Panc1 (cell line): ENCODE measurements at regions not wholly inside any gene's neighbourhood (a gene's known extent, or its start where the extent isn't known, plus 50 kb on each side); places are given as distances from the start of the nearest gene placed in this dataset.

ENCODE experiments used
- ATAC-seq: fragments of 200-7000 bp; cut with Tn5 transposase; 2 replicates; pipeline ENCODE4 v1.9.1; 2020; ENCODE audit warnings: mild to moderate bottlenecking, moderate library complexity
- BruUV-seq: library from RNA; stranded (reverse); fragments of 400-500 nt; replicated peaks from 2 replicates; lab custom pipeline; 2021; lab: Mats Ljungman, UMichigan
- CTCF ChIA-PET: fragments of 300-600 bp; sonication (Branson Sonifier 250); formaldehyde crosslinking; loops from one replicate; lab custom pipeline; 2022; ENCODE audit warnings: antibody characterized with exemption; lab: Charles Lee
- POLR2A ChIA-PET: fragments of 300-600 bp; sonication (Branson Sonifier 250); formaldehyde crosslinking; loops from one replicate; lab custom pipeline; 2022; ENCODE audit warnings: antibody characterized with exemption; lab: Charles Lee
- DNase-seq: peaks from one replicate; pipeline ENCODE4 v3.0.0-alpha.2; 2010; ENCODE audit warnings: low read depth, low spot score
- H3K27ac ChIP-seq: 2 replicates; pipeline ENCODE4 v1.5.1; 2011; ENCODE audit warnings: mild to moderate bottlenecking, low read length, inconsistent platforms
- H3K27me3 ChIP-seq: fragments of 200-500 bp; sonication (Bioruptor generic); 2 replicates; pipeline ENCODE4 v1.6.0; 2014; ENCODE audit warnings: low read length, inconsistent platforms; ENCODE audit not compliant: control insufficient read depth, insufficient read depth
- H3K36me3 ChIP-seq: fragments of 200-500 bp; sonication (Bioruptor generic); 2 replicates; pipeline ENCODE4 v1.5.1; 2014; ENCODE audit warnings: inconsistent platforms, mild to moderate bottlenecking, low read length, moderate library complexity; ENCODE audit not compliant: control insufficient read depth, insufficient read depth
- H3K4me1 ChIP-seq: 2 replicates; pipeline ENCODE4 v1.5.1; 2011; ENCODE audit warnings: inconsistent platforms, mild to moderate bottlenecking, low read length, moderate library complexity; ENCODE audit not compliant: control insufficient read depth, insufficient read depth
- H3K4me3 ChIP-seq, 2 experiments: 2 replicates each; pipeline ENCODE4 v1.5.1; 2011 to 2012; ENCODE audit warnings: low read depth in 2 of 2, low read length in 2 of 2, mild to moderate bottlenecking in 2 of 2, inconsistent platforms in 1 of 2, moderate library complexity in 1 of 2
- H3K9me3 ChIP-seq: fragments of 200-500 bp; sonication (Bioruptor generic); 2 replicates; pipeline ENCODE4 v1.5.1; 2014; ENCODE audit warnings: low read depth, mild to moderate bottlenecking, inconsistent platforms, low read length, moderate library complexity; ENCODE audit not compliant: control insufficient read depth, insufficient read depth
- POLR2AphosphoS5 ChIP-seq: IDR thresholded peaks from 2 replicates; pipeline ENCODE4 v1.6.1; 2012; ENCODE audit warnings: mild to moderate bottlenecking, low read depth, low read length, moderate library complexity
- SIN3A ChIP-seq: IDR thresholded peaks from 2 replicates; pipeline ENCODE4 v1.6.1; 2012; ENCODE audit warnings: low read depth, mild to moderate bottlenecking, low read length, moderate library complexity, borderline replicate concordance; ENCODE audit not compliant: insufficient read depth
- TCF7L2 ChIP-seq: IDR thresholded peaks from 2 replicates; pipeline ENCODE4 v1.6.1; 2011; ENCODE audit warnings: mild to moderate bottlenecking, low read depth, low read length, inconsistent platforms
- in situ Hi-C: cut with HindIII; loops from 2 replicates; pipeline ENCODE4 v1.10.0; 2016; ENCODE audit warnings: low sequenced_read_pairs, low pct_unique_long_range_greater_than_20kb
- intact Hi-C: fragments of 100-400 bp; cut with micrococcal nuclease; formaldehyde crosslinking; loops from one replicate; pipeline ENCODE4 v1.10.0; 2022; ENCODE audit not compliant: unreplicated experiment
- TF ChIP-seq, protein P1 (sequence below): fragments of 450-650 bp; IDR thresholded peaks from 2 replicates; pipeline ENCODE4 v1.5.1; 2017; ENCODE audit warnings: mild to moderate bottlenecking
- TF ChIP-seq, protein P2 (sequence below), 2 experiments: IDR thresholded peaks; 2 replicates each; pipeline ENCODE4 v1.6.1; 2011 to 2012; ENCODE audit warnings: low read depth in 2 of 2, control low read depth in 1 of 2, low read length in 1 of 2, mild to moderate bottlenecking in 1 of 2, moderate library complexity in 1 of 2; ENCODE audit not compliant: insufficient read depth in 1 of 2

DNA sequence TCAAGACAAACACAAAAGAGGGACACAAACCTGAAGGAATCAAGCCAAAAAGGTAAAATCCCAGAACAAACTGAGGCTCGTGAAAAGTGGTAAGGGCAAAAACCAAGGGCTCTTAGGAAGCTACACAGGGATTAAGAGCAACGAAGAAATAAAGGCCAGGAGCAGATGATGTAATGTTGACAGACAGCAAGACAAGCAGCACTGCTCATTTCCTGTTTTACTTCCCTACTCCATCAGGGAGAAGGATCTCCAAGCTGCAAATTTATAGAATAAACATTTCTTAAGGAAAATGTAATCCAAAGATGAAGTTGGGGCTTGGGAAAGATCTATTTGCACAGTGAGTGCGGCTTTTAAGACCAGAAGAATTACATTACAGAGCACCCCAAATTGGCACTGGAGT lies 182.3 kb upstream of the MAP1B start:
- ATAC-seq (no peak), DNase-seq (peak; percentile 28)
- intact Hi-C loops: no loop called here
- ChIA-PET POLR2A (no interaction called here), CTCF (no interaction called here)
- peaks cover 3% of the 10 kb centered on the region; the same call in 1 of the 2 replicates for H3K9me3 ChIP-seq
- no peaks in the 10 kb centered on the region for H3K36me3 ChIP-seq
- no peaks in the 10 kb centered on the region for H3K4me1 ChIP-seq
- in situ Hi-C loops: no loop called here
- no TSS peak for BruUV-seq
- H3K27ac ChIP-seq: no peak overlapping the region
- TF ChIP-seq POLR2AphosphoS5: no peak
- peaks cover 7% of the 10 kb centered on the region; the same call in 1 of the 2 replicates for H3K27me3 ChIP-seq
- no peak overlapping the region for H3K4me3 ChIP-seq

DNA sequence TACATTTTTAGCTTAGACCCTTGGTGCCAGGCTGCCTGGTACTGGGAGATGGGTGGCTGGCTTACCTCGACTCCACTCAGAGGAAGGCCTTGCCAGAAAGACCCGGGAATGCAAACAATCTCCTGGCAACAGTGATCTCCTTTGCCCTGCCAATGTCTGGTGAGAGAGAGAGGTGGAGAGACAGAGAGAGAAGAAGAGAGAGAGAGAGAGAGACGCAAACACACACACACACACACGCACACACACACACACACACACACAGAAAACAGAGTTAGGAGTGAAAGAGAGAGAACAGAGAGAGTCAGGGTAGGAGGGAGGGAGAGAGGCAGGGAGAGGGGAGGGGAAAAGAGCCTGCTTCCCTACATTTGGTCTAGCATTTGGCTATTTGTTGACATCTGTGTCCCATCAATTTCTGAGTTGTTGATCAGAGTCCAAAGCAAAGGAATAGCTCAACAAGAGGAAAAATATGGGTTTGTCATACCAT lies 181.6 kb upstream of the MAP1B start:
- no peak for DNase-seq
- no peak for ATAC-seq
- Histone ChIP-seq H3K36me3 (no peaks in the 10 kb centered on the region), H3K27me3 (peaks cover 7% of the 10 kb centered on the region; the same call in 1 of the 2 replicates), H3K4me1 (no peaks in the 10 kb centered on the region), H3K4me3 (no peak overlapping the region), H3K27ac (no peak overlapping the region), H3K9me3 (peaks cover 3% of the 10 kb centered on the region; the same call in 1 of the 2 replicates)
- ChIA-PET CTCF (no interaction called here), POLR2A (no interaction called here)
- intact Hi-C loops (no loop called here), in situ Hi-C loops (no loop called here)
- TF ChIP-seq TCF7L2: no peak
- TF ChIP-seq, protein P1, sequence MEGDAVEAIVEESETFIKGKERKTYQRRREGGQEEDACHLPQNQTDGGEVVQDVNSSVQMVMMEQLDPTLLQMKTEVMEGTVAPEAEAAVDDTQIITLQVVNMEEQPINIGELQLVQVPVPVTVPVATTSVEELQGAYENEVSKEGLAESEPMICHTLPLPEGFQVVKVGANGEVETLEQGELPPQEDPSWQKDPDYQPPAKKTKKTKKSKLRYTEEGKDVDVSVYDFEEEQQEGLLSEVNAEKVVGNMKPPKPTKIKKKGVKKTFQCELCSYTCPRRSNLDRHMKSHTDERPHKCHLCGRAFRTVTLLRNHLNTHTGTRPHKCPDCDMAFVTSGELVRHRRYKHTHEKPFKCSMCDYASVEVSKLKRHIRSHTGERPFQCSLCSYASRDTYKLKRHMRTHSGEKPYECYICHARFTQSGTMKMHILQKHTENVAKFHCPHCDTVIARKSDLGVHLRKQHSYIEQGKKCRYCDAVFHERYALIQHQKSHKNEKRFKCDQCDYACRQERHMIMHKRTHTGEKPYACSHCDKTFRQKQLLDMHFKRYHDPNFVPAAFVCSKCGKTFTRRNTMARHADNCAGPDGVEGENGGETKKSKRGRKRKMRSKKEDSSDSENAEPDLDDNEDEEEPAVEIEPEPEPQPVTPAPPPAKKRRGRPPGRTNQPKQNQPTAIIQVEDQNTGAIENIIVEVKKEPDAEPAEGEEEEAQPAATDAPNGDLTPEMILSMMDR: no peak
- TF ChIP-seq, protein P2, sequence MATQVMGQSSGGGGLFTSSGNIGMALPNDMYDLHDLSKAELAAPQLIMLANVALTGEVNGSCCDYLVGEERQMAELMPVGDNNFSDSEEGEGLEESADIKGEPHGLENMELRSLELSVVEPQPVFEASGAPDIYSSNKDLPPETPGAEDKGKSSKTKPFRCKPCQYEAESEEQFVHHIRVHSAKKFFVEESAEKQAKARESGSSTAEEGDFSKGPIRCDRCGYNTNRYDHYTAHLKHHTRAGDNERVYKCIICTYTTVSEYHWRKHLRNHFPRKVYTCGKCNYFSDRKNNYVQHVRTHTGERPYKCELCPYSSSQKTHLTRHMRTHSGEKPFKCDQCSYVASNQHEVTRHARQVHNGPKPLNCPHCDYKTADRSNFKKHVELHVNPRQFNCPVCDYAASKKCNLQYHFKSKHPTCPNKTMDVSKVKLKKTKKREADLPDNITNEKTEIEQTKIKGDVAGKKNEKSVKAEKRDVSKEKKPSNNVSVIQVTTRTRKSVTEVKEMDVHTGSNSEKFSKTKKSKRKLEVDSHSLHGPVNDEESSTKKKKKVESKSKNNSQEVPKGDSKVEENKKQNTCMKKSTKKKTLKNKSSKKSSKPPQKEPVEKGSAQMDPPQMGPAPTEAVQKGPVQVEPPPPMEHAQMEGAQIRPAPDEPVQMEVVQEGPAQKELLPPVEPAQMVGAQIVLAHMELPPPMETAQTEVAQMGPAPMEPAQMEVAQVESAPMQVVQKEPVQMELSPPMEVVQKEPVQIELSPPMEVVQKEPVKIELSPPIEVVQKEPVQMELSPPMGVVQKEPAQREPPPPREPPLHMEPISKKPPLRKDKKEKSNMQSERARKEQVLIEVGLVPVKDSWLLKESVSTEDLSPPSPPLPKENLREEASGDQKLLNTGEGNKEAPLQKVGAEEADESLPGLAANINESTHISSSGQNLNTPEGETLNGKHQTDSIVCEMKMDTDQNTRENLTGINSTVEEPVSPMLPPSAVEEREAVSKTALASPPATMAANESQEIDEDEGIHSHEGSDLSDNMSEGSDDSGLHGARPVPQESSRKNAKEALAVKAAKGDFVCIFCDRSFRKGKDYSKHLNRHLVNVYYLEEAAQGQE (IDR thresholded peaks at IDR 0.05; ENCODE audit: insufficient read depth in 1 of 2, low read depth in 2 of 2, low read length in 1 of 2): no peak
- no TSS peak for BruUV-seq

DNA sequence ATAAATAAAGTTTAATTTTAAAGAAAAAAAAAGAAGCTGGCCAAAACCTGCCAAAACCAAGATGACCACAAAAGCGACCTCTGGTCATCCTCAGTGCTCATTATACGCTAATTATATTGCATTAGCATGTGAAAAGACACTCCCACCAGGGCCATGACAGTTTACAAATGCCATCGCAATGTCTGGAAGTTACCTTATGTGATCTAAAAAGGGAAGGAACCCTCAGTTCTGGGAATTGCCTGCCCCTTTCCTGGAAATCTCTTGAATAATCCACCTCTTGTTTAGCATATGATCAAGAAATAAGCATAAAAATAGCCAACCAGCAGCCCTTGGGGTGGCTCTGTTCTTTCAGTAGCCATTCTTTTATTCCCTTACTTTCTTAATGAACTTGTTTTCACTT lies 178.3 kb upstream of the MAP1B start:
- POLR2A ChIA-PET: no interaction called here
- no TSS peak for BruUV-seq

More for the DNA sequence above, 178.3 kb upstream of the MAP1B start:
- in situ Hi-C loops (no loop called here), intact Hi-C loops (no loop called here)
- peaks cover 3% of the 10 kb centered on the region; the same call in 1 of the 2 replicates for H3K9me3 ChIP-seq
- DNase-seq: no peak
- peaks cover 7% of the 10 kb centered on the region; the same call in 1 of the 2 replicates for H3K27me3 ChIP-seq
- no peak for ATAC-seq
- H3K27ac ChIP-seq: no peak overlapping the region
- H3K4me3 ChIP-seq: no peak overlapping the region
- no peaks in the 10 kb centered on the region for H3K36me3 ChIP-seq
- H3K4me1 ChIP-seq: no peaks in the 10 kb centered on the region
- TF ChIP-seq TCF7L2: no peak
- TF ChIP-seq SIN3A: no peak
- TF ChIP-seq POLR2AphosphoS5: no peak
- TF ChIP-seq, protein P1: no peak
- TF ChIP-seq, protein P2 (IDR thresholded peaks at IDR 0.05; ENCODE audit: insufficient read depth in 1 of 2, low read depth in 2 of 2, low read length in 1 of 2): no peak
- CTCF ChIA-PET: no interaction called here
